Mammary epithelial cell (primary cell): ENCODE measurements at regions not wholly inside any gene's neighbourhood (a gene's known extent, or its start where the extent isn't known, plus 50 kb on each side); places are given as distances from the start of the nearest gene placed in this dataset.

ENCODE experiments used
- CTCF ChIP-seq, 2 donors: IDR thresholded peaks in 1 of 2; conservative IDR thresholded peaks in 1 of 2; 2 replicates each; pipeline ENCODE4 v1.5.1; 2011 to 2012; ENCODE audit warnings: inconsistent platforms in 2 of 2, low read length in 2 of 2, mild to moderate bottlenecking in 2 of 2, control low read depth in 1 of 2, low read depth in 1 of 2; ENCODE audit not compliant: insufficient read depth in 1 of 2; ENCODE audit errors: extremely low read depth in 1 of 2
- EZH2 ChIP-seq: IDR thresholded peaks from 2 replicates; pipeline ENCODE4 v1.6.1; 2012; ENCODE audit warnings: low read length, inconsistent platforms, borderline replicate concordance

- TF ChIP-seq CTCF (conservative IDR thresholded peaks at IDR 0.05 in 1 of 2, IDR thresholded peaks at IDR 0.05 in 1 of 2; ENCODE audit: extremely low read depth in 1 of 2, insufficient read depth in 1 of 2, low read depth in 1 of 2, low read length in 2 of 2) (no peak), EZH2 (no peak)
These were observed 472.2 kb downstream of the MATN1 start for GRCh38 chr1:30250984-30251850.
